ENCODE measurements at regions not wholly inside any gene's neighbourhood (a gene's known extent, or its start where the extent isn't known, plus 50 kb on each side); places are given as distances from the start of the nearest gene placed in this dataset.

- no peak for TF ChIP-seq ZNF658 (tag by site-specific recombination; IDR thresholded peaks at IDR 0.05)
- no peak for TF ChIP-seq GLI2 (tag by site-specific recombination; IDR thresholded peaks at IDR 0.05; ENCODE audit: borderline replicate concordance, low read depth)
- no peak for TF ChIP-seq ZBTB48 (tag by site-specific recombination; IDR thresholded peaks at IDR 0.05)
- TF ChIP-seq ZNF518A (tag by site-specific recombination; conservative IDR thresholded peaks at IDR 0.05; ENCODE audit: low read depth): no peak
- no peak for TF ChIP-seq ZNF280C (tag by site-specific recombination; IDR thresholded peaks at IDR 0.05)
- TF ChIP-seq EGR2 (tag by site-specific recombination; IDR thresholded peaks at IDR 0.05; ENCODE audit: low read depth): no peak
- no peak for TF ChIP-seq ZSCAN30 (tag by site-specific recombination; IDR thresholded peaks at IDR 0.05)
- TF ChIP-seq ZNF391 (tag by site-specific recombination; IDR thresholded peaks at IDR 0.05; ENCODE audit: borderline replicate concordance, low read depth): no peak
Observed at GRCh38 chr16:17561056-17561455, 90.3 kb upstream of the XYLT1 start (continued).

GRCh38 chr16:17560548-17560947, 89.8 kb upstream of the XYLT1 start:
- Histone ChIP-seq H3K9me3 (ENCODE audit: control insufficient read depth, insufficient read depth, low read depth, low read length) (no peaks in the 10 kb centered on the region), H3K27ac (ENCODE audit: extremely low read depth, low read depth, low read length) (no peak overlapping the region), H3K36me3 (ENCODE audit: control insufficient read depth in 2 of 2, insufficient read depth in 1 of 2, low read length in 2 of 2) (no peaks in the 10 kb centered on the region), H3K4me3 (ENCODE audit: low read depth, low read length) (no peak overlapping the region), H3K4me1 (ENCODE audit: control insufficient read depth, insufficient read depth, low read length) (no peaks in the 10 kb centered on the region)
- no peak for TF ChIP-seq ZNF571 (tag by site-specific recombination; IDR thresholded peaks at IDR 0.05)
- TF ChIP-seq ZNF112 (tag by site-specific recombination; IDR thresholded peaks at IDR 0.05): no peak
- no peak for TF ChIP-seq ZNF26 (tag by site-specific recombination; IDR thresholded peaks at IDR 0.05)
- no peak for TF ChIP-seq ZNF366 (tag by site-specific recombination; conservative IDR thresholded peaks at IDR 0.05)
- TF ChIP-seq CTCF (tag by site-specific recombination; IDR thresholded peaks at IDR 0.05): no peak
- no peak for TF ChIP-seq ZXDB (tag by site-specific recombination; IDR thresholded peaks at IDR 0.05)
- no peak for TF ChIP-seq INSM2 (tag by site-specific recombination; IDR thresholded peaks at IDR 0.05)
- TF ChIP-seq HOXA7 (CRISPR knock-in tag; IDR thresholded peaks at IDR 0.05; ENCODE audit: borderline replicate concordance): no peak
- TF ChIP-seq ZNF561 (tag by site-specific recombination; IDR thresholded peaks at IDR 0.05; ENCODE audit: borderline replicate concordance): no peak
- no peak for TF ChIP-seq ZNF692 (tag by site-specific recombination; IDR thresholded peaks at IDR 0.05)
- no peak for TF ChIP-seq ZNF140 (tag by site-specific recombination; IDR thresholded peaks at IDR 0.05)
- POLR2A ChIA-PET: no interaction called here
- CTCF ChIA-PET: interaction anchor here (1.2 kb wide), 1 partner anchor 18 kb away, joined by 3 read pairs; no protein-coding TSS in a partner anchor
